Testis (tissue), 2 donors: ENCODE measurements at regions not wholly inside any gene's neighbourhood (a gene's known extent, or its start where the extent isn't known, plus 50 kb on each side); places are given as distances from the start of the nearest gene placed in this dataset.
A peak's percentile ranks its signal among the peaks of the same experiment; 100 is the strongest.

Experiments
- DNase-seq: peaks from one replicate; pipeline ENCODE4 v3.0.0-alpha.2; 2019
- H3K27ac ChIP-seq, 2 donors: fragments of 200-600 bp; sonication (generic); one replicate each; pipeline ENCODE4 v1.5.1; 2019
- H3K27me3 ChIP-seq: fragments of 200-600 bp; sonication (generic); one replicate; pipeline ENCODE4 v1.5.1; 2019
- H3K36me3 ChIP-seq: fragments of 200-600 bp; sonication (generic); one replicate; pipeline ENCODE4 v1.5.1; 2017; ENCODE audit warnings: low read depth; ENCODE audit errors: missing control alignments
- H3K4me1 ChIP-seq: fragments of 200-600 bp; sonication (generic); one replicate; pipeline ENCODE4 v1.5.1; 2019
- H3K4me3 ChIP-seq, 2 donors: fragments of 200-600 bp; sonication (generic); one replicate each; pipeline ENCODE4 v1.5.1; 2017 to 2019
- H3K9me3 ChIP-seq: fragments of 200-600 bp; sonication (generic); one replicate; pipeline ENCODE4 v1.5.1; 2017
- CTCF ChIP-seq, 3 experiments: fragments of 450-650 bp in 2 of 3; fragments of 200-600 bp in 1 of 3; sonication (generic) in 1 of 3; IDR thresholded peaks; one replicate each; pipeline ENCODE4 v1.5.1; 2016 to 2019; ENCODE audit warnings: antibody characterized with exemption in 3 of 3, mild to moderate bottlenecking in 2 of 3, moderate library complexity in 1 of 3
- POLR2A ChIP-seq: fragments of 450-650 bp; IDR thresholded peaks from one replicate; pipeline ENCODE4 v1.6.1; 2017; ENCODE audit warnings: antibody characterized with exemption, mild to moderate bottlenecking, moderate library complexity
- whole genome bisulfite sequencing, 2 donors: methylation state at CpG; one replicate each; pipeline ENCODE4 v1.1.5; 2018; 5-methylcytosine and 5-hydroxymethylcytosine counted together
- intact Hi-C: fragments of 100-400 bp; cut with DNase I; formaldehyde crosslinking; loops from one replicate; pipeline ENCODE4 v1.15.1; 2023; ENCODE audit warnings: low total_unique reads

GRCh38 chr13:24625331-24625731 is 54.9 kb upstream of the ATP12A start:
- no peaks in the 10 kb centered on the region for H3K9me3 ChIP-seq
- no peak overlapping the region for H3K27ac ChIP-seq
- no peaks in the 10 kb centered on the region for H3K36me3 ChIP-seq
- no peak overlapping the region for H3K4me3 ChIP-seq
- intact Hi-C loops, result no loop called here
- 43 to 51% methylated on average over 3 of the region's 3 CpGs for WGBS, 2 donors
- no peak for DNase-seq
- no peak for TF ChIP-seq CTCF (IDR thresholded peaks at IDR 0.05)
- TF ChIP-seq POLR2A, result no peak
- H3K4me1 ChIP-seq, result no peaks in the 10 kb centered on the region
- H3K27me3 ChIP-seq, result no peaks in the 10 kb centered on the region

GRCh38 chr13:24625870-24626849 is 54.0 kb upstream of the ATP12A start:
- DNase-seq, result no peak
- Histone ChIP-seq H3K27ac (no peak overlapping the region), H3K27me3 (no peaks in the 10 kb centered on the region), H3K4me3 (no peak overlapping the region), H3K4me1 (no peaks in the 10 kb centered on the region), H3K36me3 (no peaks in the 10 kb centered on the region), H3K9me3 (no peaks in the 10 kb centered on the region)
- TF ChIP-seq POLR2A, result no peak
- no peak for TF ChIP-seq CTCF (IDR thresholded peaks at IDR 0.05)
- intact Hi-C loops, result no loop called here
- 85 to 91% methylated on average over 9 of the region's 9 CpGs for WGBS, 2 donors

- Histone ChIP-seq H3K27ac (no peak overlapping the region), H3K4me3 (no peak overlapping the region), H3K9me3 (no peaks in the 10 kb centered on the region), H3K27me3 (no peaks in the 10 kb centered on the region), H3K36me3 (no peaks in the 10 kb centered on the region), H3K4me1 (no peaks in the 10 kb centered on the region)
- peak; percentile 65 for DNase-seq
- 52 to 59% methylated on average over 17 to 20 of the region's 25 CpGs for WGBS, 2 donors
- TF ChIP-seq CTCF (IDR thresholded peaks at IDR 0.05) (peak in 2 of 3 experiments; percentile 58 to 70), POLR2A (no peak)
- intact Hi-C loops, result no loop called here
Measured at GRCh38 chr13:24627090-24627714, 53.0 kb upstream of the ATP12A start.

- no peak for DNase-seq
- WGBS, 2 donors, result 72 to 80% methylated on average over 9 of the region's 9 CpGs
Measured at GRCh38 chr13:24627946-24628345, 52.3 kb upstream of the ATP12A start.

More at GRCh38 chr13:24627946-24628345, 52.3 kb upstream of the ATP12A start:
- H3K27ac ChIP-seq, result no peak overlapping the region
- no peaks in the 10 kb centered on the region for H3K27me3 ChIP-seq
- H3K9me3 ChIP-seq, result no peaks in the 10 kb centered on the region
- no peak for TF ChIP-seq CTCF (IDR thresholded peaks at IDR 0.05)
- no peak for TF ChIP-seq POLR2A
- no peaks in the 10 kb centered on the region for H3K4me1 ChIP-seq
- H3K4me3 ChIP-seq, result no peak overlapping the region
- intact Hi-C loops, result no loop called here
- H3K36me3 ChIP-seq, result no peaks in the 10 kb centered on the region
